Brain microvascular endothelial cell (primary cell): ENCODE measurements at regions not wholly inside any gene's neighbourhood (a gene's known extent, or its start where the extent isn't known, plus 50 kb on each side); places are given as distances from the start of the nearest gene placed in this dataset.

Experiments used
- DNase-seq: peaks from one replicate; pipeline ENCODE4 v3.0.0-alpha.2; 2020
- H3K27ac ChIP-seq: fragments of 250-450 bp; sonication (Bioruptor Pico); 2 replicates; pipeline ENCODE4 v1.5.1; 2020; ENCODE audit warnings: mild to moderate bottlenecking, moderate library complexity
- H3K27me3 ChIP-seq: fragments of 250-450 bp; sonication (Bioruptor Pico); replicated peaks from 2 replicates; pipeline ENCODE4 v1.5.1; 2020; ENCODE audit warnings: mild to moderate bottlenecking
- H3K36me3 ChIP-seq: fragments of 250-450 bp; sonication (Bioruptor Pico); replicated peaks from 2 replicates; pipeline ENCODE4 v1.5.1; 2020; ENCODE audit warnings: mild to moderate bottlenecking
- H3K4me3 ChIP-seq: 2 replicates; pipeline ENCODE4 v1.5.1; 2011; ENCODE audit warnings: low read depth, mild to moderate bottlenecking, control low read depth, low read length, moderate library complexity
- CTCF ChIP-seq: IDR thresholded peaks from 2 replicates; pipeline ENCODE4 v1.5.1; 2011; ENCODE audit warnings: low read depth, mild to moderate bottlenecking, moderate library complexity, low read length, control low read depth, inconsistent platforms; ENCODE audit errors: missing control alignments
- in situ Hi-C: cut with HindIII; loops from 2 replicates; pipeline ENCODE4 v1.10.0; 2017; ENCODE audit warnings: low sequenced_read_pairs, low pct_ligation_motif_present

GRCh38 chr14:100670753-100671049, 56.0 kb upstream of the DLK1 start:
- in situ Hi-C loops, result loop anchor here (25.0 kb wide), 1 partner anchor 258 kb away; no protein-coding TSS in a partner anchor
- no peak for TF ChIP-seq CTCF
- DNase-seq, result no peak
- Histone ChIP-seq H3K36me3 (no peaks in the 10 kb centered on the region), H3K27ac (no peak overlapping the region), H3K4me3 (no peak overlapping the region), H3K27me3 (peaks cover 6% of the 10 kb centered on the region)

- peaks cover 6% of the 10 kb centered on the region for H3K27me3 ChIP-seq
- no peak overlapping the region for H3K27ac ChIP-seq
- in situ Hi-C loops, result loop anchor here (25.0 kb wide), 1 partner anchor 259 kb away; no protein-coding TSS in a partner anchor
- H3K36me3 ChIP-seq, result no peaks in the 10 kb centered on the region
- H3K4me3 ChIP-seq, result no peak overlapping the region
- no peak for TF ChIP-seq CTCF
- no peak for DNase-seq
Observed at GRCh38 chr14:100671386-100671901, 55.2 kb upstream of the DLK1 start.

- TF ChIP-seq CTCF, result no peak
- H3K4me3 ChIP-seq, result no peak overlapping the region
- H3K27ac ChIP-seq, result no peak overlapping the region
- peaks cover 6% of the 10 kb centered on the region for H3K27me3 ChIP-seq
- in situ Hi-C loops, result loop anchor here (25.0 kb wide), 1 partner anchor 260 kb away; no protein-coding TSS in a partner anchor
- no peaks in the 10 kb centered on the region for H3K36me3 ChIP-seq
- no peak for DNase-seq
Observed at GRCh38 chr14:100671906-100672305, 54.8 kb upstream of the DLK1 start.

GRCh38 chr14:100673085-100673806, 53.4 kb upstream of the DLK1 start:
- no peak for TF ChIP-seq CTCF
- no peak overlapping the region for H3K27ac ChIP-seq
- no peaks in the 10 kb centered on the region for H3K36me3 ChIP-seq
- DNase-seq, result no peak
- peaks cover 6% of the 10 kb centered on the region for H3K27me3 ChIP-seq
- in situ Hi-C loops, result loop anchor here (25.0 kb wide), 1 partner anchor 261 kb away; no protein-coding TSS in a partner anchor
- H3K4me3 ChIP-seq, result no peak overlapping the region

- no peak overlapping the region for H3K4me3 ChIP-seq
- DNase-seq, result no peak
- TF ChIP-seq CTCF, result no peak
- no peaks in the 10 kb centered on the region for H3K36me3 ChIP-seq
- in situ Hi-C loops, result loop anchor here (25.0 kb wide), 1 partner anchor 261 kb away; no protein-coding TSS in a partner anchor
- no peak overlapping the region for H3K27ac ChIP-seq
- peaks cover 6% of the 10 kb centered on the region for H3K27me3 ChIP-seq
Observed at GRCh38 chr14:100673807-100674154, 52.9 kb upstream of the DLK1 start.
